GM21423 (cell line): ENCODE measurements at regions not wholly inside any gene's neighbourhood (a gene's known extent, or its start where the extent isn't known, plus 50 kb on each side); places are given as distances from the start of the nearest gene placed in this dataset.
"Not testable (repeated sequence)": the region's sequence is repeated elsewhere in the genome, so short reads cannot be mapped to it uniquely, and the experiment has no call there.

Source experiments
- ATAC-seq: cut with Tn5 transposase; IDR thresholded peaks from one replicate; pipeline ENCODE4 v1.9.1; 2021; ENCODE audit warnings: mild to moderate bottlenecking, moderate library complexity; ENCODE audit not compliant: unreplicated experiment

GRCh38 chr11:90525962-90526361, 303.1 kb upstream of the CHORDC1 start:
- no peak for ATAC-seq

- ATAC-seq = peak; percentile 75
Observed at GRCh38 chr11:90512846-90513245, 290.0 kb upstream of the CHORDC1 start.

- ATAC-seq = no peak
Observed at GRCh38 chr11:90510839-90511238, 288.0 kb upstream of the CHORDC1 start.

GRCh38 chr11:90500922-90501568, 278.2 kb upstream of the CHORDC1 start:
- no peak for ATAC-seq

GRCh38 chr11:90496722-90497121, 273.9 kb upstream of the CHORDC1 start:
- no peak for ATAC-seq

GRCh38 chr11:90493379-90493778, 270.5 kb upstream of the CHORDC1 start:
- no peak for ATAC-seq

- no peak for ATAC-seq
Observed at GRCh38 chr11:90491466-90491865, 268.6 kb upstream of the CHORDC1 start.

GRCh38 chr11:90476442-90477007, 253.7 kb upstream of the CHORDC1 start:
- ATAC-seq = peak; percentile 76

GRCh38 chr11:90468923-90469322, 246.1 kb upstream of the CHORDC1 start:
- no peak for ATAC-seq

GRCh38 chr11:90465553-90465952, 242.7 kb upstream of the CHORDC1 start:
- no peak for ATAC-seq

- not testable (repeated sequence) for ATAC-seq
Observed at GRCh38 chr11:90455347-90455920, 232.6 kb upstream of the CHORDC1 start.

GRCh38 chr11:90453525-90453924, 230.7 kb upstream of the CHORDC1 start:
- no peak for ATAC-seq

- ATAC-seq = no peak
Observed at GRCh38 chr11:90449606-90450005, 226.8 kb upstream of the CHORDC1 start.

- ATAC-seq = no peak
Observed at GRCh38 chr11:90448256-90448655, 225.4 kb upstream of the CHORDC1 start.

GRCh38 chr11:90447618-90448017, 224.8 kb upstream of the CHORDC1 start:
- no peak for ATAC-seq

- no peak for ATAC-seq
Observed at GRCh38 chr11:90446207-90446606, 223.4 kb upstream of the CHORDC1 start.

- ATAC-seq = no peak
Observed at GRCh38 chr11:90438069-90438468, 215.2 kb upstream of the CHORDC1 start.

- ATAC-seq = no peak
Observed at GRCh38 chr11:90434858-90435257, 212.0 kb upstream of the CHORDC1 start.

- ATAC-seq = no peak
Observed at GRCh38 chr11:90428836-90429235, 206.0 kb upstream of the CHORDC1 start.

- ATAC-seq = no peak
Observed at GRCh38 chr11:90426442-90426841, 203.6 kb upstream of the CHORDC1 start.

GRCh38 chr11:90423378-90423777, 200.5 kb upstream of the CHORDC1 start:
- no peak for ATAC-seq

- ATAC-seq = not testable (repeated sequence)
Observed at GRCh38 chr11:90422787-90423186, 199.9 kb upstream of the CHORDC1 start.

GRCh38 chr11:90414221-90414620, 191.4 kb upstream of the CHORDC1 start:
- no peak for ATAC-seq
